H1 (cell line): ENCODE measurements at regions not wholly inside any gene's neighbourhood (a gene's known extent, or its start where the extent isn't known, plus 50 kb on each side); places are given as distances from the start of the nearest gene placed in this dataset.

Experiments
- CTCF ChIA-PET: fragments of 300-600 bp; sonication (Branson Sonifier 250); formaldehyde crosslinking; loops from one replicate; lab custom pipeline; 2021; ENCODE audit not compliant: partially characterized antibody; lab: Charles Lee
- POLR2A ChIA-PET: fragments of 300-600 bp; sonication (Branson Sonifier 250); formaldehyde crosslinking; loops from one replicate; lab custom pipeline; 2021; ENCODE audit warnings: inconsistent platforms; ENCODE audit not compliant: partially characterized antibody; lab: Charles Lee
- DNase-seq, 2 experiments: peaks; one replicate each; pipeline versions ENCODE4 v3.0.0 to v3.0.0-alpha.2; 2010 to 2022; ENCODE audit warnings: low spot score in 2 of 2, low read depth in 1 of 2, mixed read lengths in 1 of 2
- FAIRE-seq: peaks from 2 replicates; lab custom pipeline; 2011; peaks lifted over from hg19 to GRCh38; lab: Jason Lieb, UNC
- H2AFZ ChIP-seq: 2 replicates; pipeline ENCODE4 v1.8.1; 2012; ENCODE audit warnings: low read length, inconsistent platforms
- H2AK5ac ChIP-seq: 2 replicates; pipeline ENCODE4 v1.6.1; 2013; ENCODE audit warnings: low read depth, low read length
- H2BK120ac ChIP-seq: replicated peaks from 2 replicates; pipeline ENCODE3; 2013; ENCODE audit warnings: low read depth, low read length, inconsistent platforms
- H2BK12ac ChIP-seq: 2 replicates; pipeline ENCODE4 v1.6.1; 2013; ENCODE audit warnings: low read depth, low read length
- H2BK15ac ChIP-seq: 2 replicates; pipeline ENCODE4 v1.6.1; 2013; ENCODE audit warnings: low read length
- H2BK20ac ChIP-seq: 2 replicates; pipeline ENCODE4 v1.6.1; 2013; ENCODE audit warnings: low read length
- H2BK5ac ChIP-seq: 2 replicates; pipeline ENCODE4 v1.6.1; 2013; ENCODE audit warnings: low read depth, low read length
- H3K14ac ChIP-seq: 2 replicates; pipeline ENCODE4 v1.6.1; 2013; ENCODE audit warnings: inconsistent platforms; ENCODE audit not compliant: insufficient read length
- H3K18ac ChIP-seq: 2 replicates; pipeline ENCODE4 v1.6.1; 2013; ENCODE audit warnings: low read length; ENCODE audit errors: extremely low read depth
- H3K23ac ChIP-seq: 2 replicates; pipeline ENCODE4 v1.6.1; 2013; ENCODE audit warnings: inconsistent platforms; ENCODE audit not compliant: insufficient read length
- H3K23me2 ChIP-seq: 2 replicates; pipeline ENCODE4 v1.6.1; 2013; ENCODE audit warnings: low read depth, low read length
- H3K27ac ChIP-seq: 2 replicates; pipeline ENCODE4 v1.6.1; 2011; ENCODE audit warnings: low read depth, low read length, inconsistent platforms
- H3K27me3 ChIP-seq, 4 experiments: replicated peaks in 1 of 4; 1 replicate in 1 of 4; 2 replicates in 3 of 4; pipeline versions ENCODE4 v1.6.1 to v1.8.1; 2011 to 2013; ENCODE audit warnings: low read length in 3 of 4, mild to moderate bottlenecking in 3 of 4, inconsistent platforms in 2 of 4, mixed read lengths in 2 of 4, moderate library complexity in 1 of 4; ENCODE audit not compliant: control insufficient read depth in 3 of 4, insufficient read depth in 3 of 4; ENCODE audit errors: extremely low read depth in 1 of 4
- H3K36me3 ChIP-seq, 4 experiments: 2 replicates each; pipeline versions ENCODE4 v1.6.1 to v1.8.1; 2011 to 2013; ENCODE audit warnings: mild to moderate bottlenecking in 4 of 4, low read length in 3 of 4, moderate library complexity in 2 of 4, control low read depth in 1 of 4, inconsistent platforms in 1 of 4; ENCODE audit not compliant: insufficient read depth in 4 of 4, control insufficient read depth in 2 of 4
- H3K4ac ChIP-seq: replicated peaks from 2 replicates; pipeline ENCODE3; 2013; ENCODE audit warnings: low read length, low read depth, mixed read lengths, inconsistent platforms; ENCODE audit not compliant: insufficient read length
- H3K4me1 ChIP-seq, 4 experiments: replicated peaks in 1 of 4; 1 replicate in 1 of 4; 2 replicates in 3 of 4; pipeline versions ENCODE4 v1.6.1 to v1.8.1; 2011 to 2013; ENCODE audit warnings: low read length in 3 of 4, inconsistent platforms in 2 of 4, mixed read lengths in 1 of 4; ENCODE audit not compliant: insufficient read depth in 4 of 4, control insufficient read depth in 3 of 4
- H3K4me2 ChIP-seq, 2 experiments: 2 replicates each; pipeline versions ENCODE4 v1.6.1 to v1.8.1; 2011 to 2013; ENCODE audit warnings: low read depth in 2 of 2, low read length in 2 of 2, control low read depth in 1 of 2, inconsistent platforms in 1 of 2, mild to moderate bottlenecking in 1 of 2; ENCODE audit not compliant: insufficient read depth in 1 of 2
- H3K4me3 ChIP-seq, 4 experiments: fragments of 200-600, 300-600 bp in 1 of 4; sonication (generic), shearing (Covaris generic), sonication (Bioruptor Twin) in 1 of 4; 2 replicates each; pipeline versions ENCODE4 v1.5.1 to v1.8.1; 2011 to 2016; ENCODE audit warnings: low read length in 4 of 4, low read depth in 3 of 4, control low read depth in 2 of 4, inconsistent platforms in 2 of 4, mild to moderate bottlenecking in 2 of 4, mixed read lengths in 1 of 4, moderate library complexity in 1 of 4; ENCODE audit not compliant: insufficient read depth in 2 of 4; ENCODE audit errors: extremely low read depth in 1 of 4
- H3K56ac ChIP-seq: replicated peaks from 2 replicates; pipeline ENCODE3; 2013; ENCODE audit warnings: low read depth, mild to moderate bottlenecking, mixed read lengths, low read length, inconsistent platforms; ENCODE audit not compliant: insufficient read length
- H3K79me1 ChIP-seq: 2 replicates; pipeline ENCODE4 v1.6.1; 2013; ENCODE audit warnings: low read depth, low read length, control low read depth
- H3K79me2 ChIP-seq, 2 experiments: 2 replicates each; pipeline versions ENCODE4 v1.6.1 to v1.8.1; 2012 to 2013; ENCODE audit warnings: low read length in 2 of 2, mild to moderate bottlenecking in 2 of 2, inconsistent platforms in 1 of 2; ENCODE audit not compliant: insufficient read depth in 2 of 2, control insufficient read depth in 1 of 2
- H3K9ac ChIP-seq, 4 experiments: replicated peaks in 1 of 4; 1 replicate in 1 of 4; 2 replicates in 3 of 4; pipeline versions ENCODE4 v1.6.1 to v1.8.1; 2011 to 2013; ENCODE audit warnings: low read depth in 3 of 4, low read length in 3 of 4, control low read depth in 2 of 4, mild to moderate bottlenecking in 2 of 4, moderate library complexity in 2 of 4, inconsistent platforms in 1 of 4; ENCODE audit errors: extremely low read depth in 1 of 4
- H3K9me3 ChIP-seq, 2 experiments: 2 replicates each; pipeline versions ENCODE4 v1.6.1 to v1.8.1; 2012 to 2013; ENCODE audit warnings: mild to moderate bottlenecking in 2 of 2, moderate library complexity in 2 of 2, control low read depth in 1 of 2, inconsistent platforms in 1 of 2, low read depth in 1 of 2, low read length in 1 of 2, mixed read lengths in 1 of 2; ENCODE audit not compliant: insufficient read depth in 2 of 2
- H4K20me1 ChIP-seq, 2 experiments: replicated peaks in 1 of 2; 2 replicates each; pipeline versions ENCODE3 to v1.8.1; 2011 to 2013; ENCODE audit warnings: inconsistent platforms in 2 of 2, low read length in 2 of 2, mild to moderate bottlenecking in 1 of 2; ENCODE audit not compliant: insufficient read depth in 2 of 2, control insufficient read depth in 1 of 2
- H4K5ac ChIP-seq: 2 replicates; pipeline ENCODE4 v1.6.1; 2013; ENCODE audit warnings: low read length, low read depth, mixed read lengths, inconsistent platforms; ENCODE audit not compliant: insufficient read length
- H4K8ac ChIP-seq: 2 replicates; pipeline ENCODE4 v1.8.0; 2013; ENCODE audit warnings: mild to moderate bottlenecking, moderate library complexity, low read length, inconsistent platforms; ENCODE audit not compliant: insufficient read depth; ENCODE audit errors: extremely low read depth
- H4K91ac ChIP-seq: replicated peaks from 2 replicates; pipeline ENCODE3; 2013; ENCODE audit warnings: low read length, mixed read lengths, inconsistent platforms; ENCODE audit not compliant: insufficient read length
- FOSL1 ChIP-seq: IDR thresholded peaks from 2 replicates; pipeline ENCODE4 v1.6.1; 2011; ENCODE audit warnings: mild to moderate bottlenecking, low read depth, low read length, moderate library complexity; ENCODE audit not compliant: insufficient read depth
- JUN ChIP-seq: IDR thresholded peaks from 2 replicates; pipeline ENCODE4 v1.6.1; 2011; ENCODE audit warnings: low read depth, mild to moderate bottlenecking, improper control_type of control experiment, low read length
- RNF2 ChIP-seq: fragments of 200-900, 300-1000 bp; sonication (generic); IDR thresholded peaks from 2 replicates; pipeline ENCODE4 v1.7.1; 2016; ENCODE audit warnings: borderline replicate concordance, low read depth, mild to moderate bottlenecking, antibody characterized with exemption, low read length; ENCODE audit not compliant: poor library complexity, severe bottlenecking; ENCODE audit errors: missing control alignments
- TCF12 ChIP-seq: IDR thresholded peaks from 2 replicates; pipeline ENCODE4 v1.6.1; 2011; ENCODE audit warnings: low read depth, mild to moderate bottlenecking, low read length
- WGBS, 2 experiments: shearing (Covaris generic) in 1 of 2; methylation state at CpG; one replicate each; pipeline versions ENCODE4 v1.1.6 to v1.1.7; 2013 to 2015; ENCODE audit warnings: low lambda C conversion rate in 2 of 2, mixed read lengths in 2 of 2, inconsistent platforms in 1 of 2, low coverage in 1 of 2, missing lambda C conversion rate in 1 of 2; ENCODE audit not compliant: insufficient replicate concordance in 2 of 2, insufficient coverage in 1 of 2, insufficient read length in 1 of 2; ENCODE audit errors: extremely low coverage in 1 of 2, missing lambda C conversion rate in 1 of 2; 5-methylcytosine and 5-hydroxymethylcytosine counted together

- Histone ChIP-seq H3K9me3 (no peaks in the 10 kb centered on the region), H2BK15ac (no peak overlapping the region), H2AFZ (peak overlapping the region; percentile 68; the same call in 1 of the 2 replicates), H3K36me3 (no peaks in the 10 kb centered on the region), H3K79me2 (no peaks in the 10 kb centered on the region), H3K4me1 (peaks cover 0 to 4% (median 3%) of the 10 kb centered on the region in 4 experiments; a peak in 4 of 7 replicates), H2BK12ac (no peak overlapping the region), H4K20me1 (no peaks in the 10 kb centered on the region), H3K79me1 (no peaks in the 10 kb centered on the region), H3K27me3 (no peaks in the 10 kb centered on the region), H3K56ac (no peak overlapping the region), H2BK5ac (no peak overlapping the region), H3K14ac (no peak overlapping the region), H3K23ac (no peak overlapping the region), H2AK5ac (no peak overlapping the region), H3K4me3 (no peak overlapping the region), H3K9ac (no peak overlapping the region), H4K91ac (no peak overlapping the region), H2BK120ac (no peak overlapping the region), H3K4me2 (no peak overlapping the region), H4K8ac (no peak overlapping the region), H3K18ac (no peak overlapping the region), H3K4ac (no peak overlapping the region), H3K23me2 (no peaks in the 10 kb centered on the region), H4K5ac (no peak overlapping the region), H3K27ac (no peak overlapping the region), H2BK20ac (no peak overlapping the region)
- CTCF ChIA-PET = interaction anchor here (0.8 to 1.2 kb wide), 2 partner anchors 147 to 166 kb away, joined by 3 read pairs; no protein-coding TSS in a partner anchor
- 83% methylated on average over 5 of the region's 5 CpGs; no CpG with 5 or more reads in 1 of the 2 experiments for WGBS, 2 experiments
- DNase-seq (no peak), FAIRE-seq (no peak)
- POLR2A ChIA-PET = no interaction called here
- TF ChIP-seq RNF2 (no peak), JUN (no peak), FOSL1 (no peak), TCF12 (no peak)
These were observed 555.9 kb downstream of the USP25 start for GRCh38 chr21:16285605-16286126.
